ENCODE measurements at regions not wholly inside any gene's neighbourhood (a gene's known extent, or its start where the extent isn't known, plus 50 kb on each side); places are given as distances from the start of the nearest gene placed in this dataset.
A peak's percentile ranks its signal among the peaks of the same experiment; 100 is the strongest.
"Not testable (repeated sequence)": the region's sequence is repeated elsewhere in the genome, so short reads cannot be mapped to it uniquely, and the experiment has no call there.

- Histone ChIP-seq H3K4me3 (no peak overlapping the region), H2AFZ (peak overlapping the region; percentile 83; the same call in 1 of the 2 replicates)
- ATAC-seq: no peak; the same call in 1 of the 3 replicates
Observed at GRCh38 chr3:81816473-81817250, 55.2 kb upstream of the GBE1 start.

GRCh38 chr3:81812098-81812497 lies 50.7 kb upstream of the GBE1 start:
- not testable (repeated sequence) for ATAC-seq; DNase-seq (ENCODE audit: low spot score); H3K79me2 ChIP-seq (replicated peaks; ENCODE audit: insufficient read depth); H3K4me1 Mint-ChIP-seq; H3K27ac ChIP-seq (ENCODE audit: low read depth); H3K27ac Mint-ChIP-seq; H3K27me3 ChIP-seq (ENCODE audit: insufficient read depth); H3K36me3 Mint-ChIP-seq (ENCODE audit: low read depth); H4K20me1 ChIP-seq (replicated peaks; ENCODE audit: insufficient read depth); H2AFZ ChIP-seq; H3K4me3 ChIP-seq; H3K9me2 ChIP-seq (ENCODE audit: insufficient read depth); H3K4me1 ChIP-seq (ENCODE audit: insufficient read depth); H3K4me3 Mint-ChIP-seq; H3K4me2 ChIP-seq; H3K27me3 Mint-ChIP-seq (ENCODE audit: insufficient read depth, low read depth, poor library complexity); H3K9me3 Mint-ChIP-seq; H3F3A ChIP-seq (replicated peaks; ENCODE audit: low read depth); H3K36me3 ChIP-seq (ENCODE audit: insufficient read depth)

More at GRCh38 chr3:81816473-81817250, 55.2 kb upstream of the GBE1 start:
- no peaks in the 10 kb centered on the region for H3K36me3 ChIP-seq (ENCODE audit: insufficient read depth)
- H3K79me2 ChIP-seq (replicated peaks; ENCODE audit: insufficient read depth): no peaks in the 10 kb centered on the region
- H3K4me1 Mint-ChIP-seq: peaks cover 4% of the 10 kb centered on the region; the same call in 2 of the 3 replicates
- no peak for TF ChIP-seq NANOG (IDR thresholded peaks at IDR 0.05; ENCODE audit: borderline replicate concordance)
- TF ChIP-seq ZNF114 (CRISPR knock-in tag; IDR thresholded peaks at IDR 0.05): no peak
- no peak for TF ChIP-seq REST (IDR thresholded peaks at IDR 0.05; ENCODE audit: unreplicated experiment)
- no peak for TF ChIP-seq EZH2phosphoT487 (IDR thresholded peaks at IDR 0.05; ENCODE audit: unreplicated experiment)
- H3K9me2 ChIP-seq (ENCODE audit: insufficient read depth): 0 out of 2 replicates have a peak, but pooled peaks cover 7% of the 10 kb centered on the region
- H3K4me1 ChIP-seq (ENCODE audit: insufficient read depth): peaks cover 10% of the 10 kb centered on the region
- no peak overlapping the region for H3K27ac ChIP-seq (ENCODE audit: low read depth)
- DNase-seq (ENCODE audit: low spot score): no peak
- no peaks in the 10 kb centered on the region for H3K27me3 Mint-ChIP-seq (ENCODE audit: insufficient read depth, low read depth, poor library complexity)
- no peak overlapping the region for H3K4me3 Mint-ChIP-seq
- H3K9me3 Mint-ChIP-seq: peaks cover 10% of the 10 kb centered on the region; the same call in 2 of the 3 replicates
- H3K36me3 Mint-ChIP-seq (ENCODE audit: low read depth): peaks cover 5% of the 10 kb centered on the region; the same call in 2 of the 3 replicates
- no peaks in the 10 kb centered on the region for H3F3A ChIP-seq (replicated peaks; ENCODE audit: low read depth)
- 0 out of 2 replicates have a peak overlapping the region, but pooled peaks have one; percentile 44 for H3K27ac Mint-ChIP-seq
- H3K4me2 ChIP-seq: no peak overlapping the region
- H4K20me1 ChIP-seq (replicated peaks; ENCODE audit: insufficient read depth): no peaks in the 10 kb centered on the region
- H3K27me3 ChIP-seq (ENCODE audit: insufficient read depth): no peaks in the 10 kb centered on the region
